ENCODE measurements at regions not wholly inside any gene's neighbourhood (a gene's known extent, or its start where the extent isn't known, plus 50 kb on each side); places are given as distances from the start of the nearest gene placed in this dataset.
"Not testable (repeated sequence)": the region's sequence is repeated elsewhere in the genome, so short reads cannot be mapped to it uniquely, and the experiment has no call there.

GRCh38 chr12:63495974-63496373, 172.3 kb downstream of the DPY19L2 start:
- no peak overlapping the region for H3K27ac ChIP-seq
- no peak for TF ChIP-seq EP300 (IDR thresholded peaks at IDR 0.05; ENCODE audit: low read depth)
- no peak for TF ChIP-seq POLR2AphosphoS5 (IDR thresholded peaks at IDR 0.05)
- TF ChIP-seq CTCF (IDR thresholded peaks at IDR 0.05), result no peak
- no peak for TF ChIP-seq POLR2A (IDR thresholded peaks at IDR 0.05)
- no peak for DNase-seq
- H3K4me1 ChIP-seq, result no peaks in the 10 kb centered on the region
- in situ Hi-C loops (cut with MboI; ENCODE audit: low pct_ligation_motif_present in 1 of 4, low pct_unique_long_range_greater_than_20kb in 1 of 4, low sequenced_read_pairs in 3 of 4) (no loop called here), intact Hi-C loops (cut with DNase I; ENCODE audit: low total_unique reads) (no loop called here)
- no peaks in the 10 kb centered on the region for H3K36me3 ChIP-seq
- H3K27me3 ChIP-seq, result no peaks in the 10 kb centered on the region
- no peaks in the 10 kb centered on the region for H3K9me3 ChIP-seq
- WGBS, 2 donors (ENCODE audit: low coverage in 1 of 2), result 62 to 70% methylated on average over 1 of the region's 1 CpG
- H3K4me3 ChIP-seq, result no peak overlapping the region

GRCh38 chr12:63493357-63493756, 174.9 kb downstream of the DPY19L2 start:
- 70 to 75% methylated on average over 2 to 4 of the region's 4 CpGs for WGBS, 2 donors (ENCODE audit: low coverage in 1 of 2)
- in situ Hi-C loops (cut with MboI; ENCODE audit: low pct_ligation_motif_present in 1 of 4, low pct_unique_long_range_greater_than_20kb in 1 of 4, low sequenced_read_pairs in 3 of 4), result not testable (repeated sequence)

GRCh38 chr12:63480186-63480585, 188.1 kb downstream of the DPY19L2 start:
- DNase-seq, result no peak
- Histone ChIP-seq H3K27ac (no peak overlapping the region), H3K9me3 (no peaks in the 10 kb centered on the region), H3K27me3 (no peaks in the 10 kb centered on the region), H3K4me1 (no peaks in the 10 kb centered on the region), H3K36me3 (no peaks in the 10 kb centered on the region), H3K4me3 (no peak overlapping the region)
- no peak for TF ChIP-seq POLR2A (IDR thresholded peaks at IDR 0.05)
- no peak for TF ChIP-seq POLR2AphosphoS5 (IDR thresholded peaks at IDR 0.05)
- TF ChIP-seq EP300 (IDR thresholded peaks at IDR 0.05; ENCODE audit: low read depth), result no peak
- no peak for TF ChIP-seq CTCF (IDR thresholded peaks at IDR 0.05)
- WGBS, 2 donors (ENCODE audit: low coverage in 1 of 2), result 48 to 70% methylated on average over 2 of the region's 2 CpGs
- in situ Hi-C loops (cut with MboI; ENCODE audit: low pct_ligation_motif_present in 1 of 4, low pct_unique_long_range_greater_than_20kb in 1 of 4, low sequenced_read_pairs in 3 of 4), result no loop called here
- intact Hi-C loops (cut with DNase I; ENCODE audit: low total_unique reads), result no loop called here

More at GRCh38 chr12:63493357-63493756, 174.9 kb downstream of the DPY19L2 start:
- H3K36me3 ChIP-seq; DNase-seq; H3K27ac ChIP-seq; H3K4me3 ChIP-seq; H3K27me3 ChIP-seq; intact Hi-C loops (cut with DNase I; ENCODE audit: low total_unique reads); H3K9me3 ChIP-seq; H3K4me1 ChIP-seq: not testable (repeated sequence)

- no peak for DNase-seq
- in situ Hi-C loops (cut with MboI; ENCODE audit: low pct_ligation_motif_present in 1 of 4, low pct_unique_long_range_greater_than_20kb in 1 of 4, low sequenced_read_pairs in 3 of 4) (no loop called here), intact Hi-C loops (cut with DNase I; ENCODE audit: low total_unique reads) (no loop called here)
- TF ChIP-seq EP300 (IDR thresholded peaks at IDR 0.05; ENCODE audit: low read depth) (no peak), POLR2A (IDR thresholded peaks at IDR 0.05) (no peak)
- no peaks in the 10 kb centered on the region for H3K9me3 ChIP-seq
- H3K27ac ChIP-seq, result no peak overlapping the region
- WGBS, 2 donors (ENCODE audit: low coverage in 1 of 2), result 92% methylated on average over 1 of the region's 1 CpG; no CpG with 5 or more reads in 1 of the 2 donors
- H3K36me3 ChIP-seq, result no peaks in the 10 kb centered on the region
- no peaks in the 10 kb centered on the region for H3K27me3 ChIP-seq
- no peak overlapping the region for H3K4me3 ChIP-seq
- no peaks in the 10 kb centered on the region for H3K4me1 ChIP-seq
Observed at GRCh38 chr12:63470161-63470560, 198.1 kb downstream of the DPY19L2 start.

- H3K4me1 ChIP-seq, result no peaks in the 10 kb centered on the region
- H3K27ac ChIP-seq, result no peak overlapping the region
- 58% methylated on average over 4 of the region's 4 CpGs; no CpG with 5 or more reads in 1 of the 2 donors for WGBS, 2 donors (ENCODE audit: low coverage in 1 of 2)
- no peaks in the 10 kb centered on the region for H3K9me3 ChIP-seq
- no peak overlapping the region for H3K4me3 ChIP-seq
- no peaks in the 10 kb centered on the region for H3K36me3 ChIP-seq
- in situ Hi-C loops (cut with MboI; ENCODE audit: low pct_ligation_motif_present in 1 of 4, low pct_unique_long_range_greater_than_20kb in 1 of 4, low sequenced_read_pairs in 3 of 4), result no loop called here
- TF ChIP-seq EP300 (IDR thresholded peaks at IDR 0.05; ENCODE audit: low read depth) (no peak), POLR2A (IDR thresholded peaks at IDR 0.05) (no peak), CTCF (IDR thresholded peaks at IDR 0.05) (no peak), POLR2AphosphoS5 (IDR thresholded peaks at IDR 0.05) (no peak)
- H3K27me3 ChIP-seq, result no peaks in the 10 kb centered on the region
- intact Hi-C loops (cut with DNase I; ENCODE audit: low total_unique reads), result no loop called here
- no peak for DNase-seq
Observed at GRCh38 chr12:63467951-63468350, 200.3 kb downstream of the DPY19L2 start.

All from transverse colon (tissue), 4 donors.